HK-2 (cell line): ENCODE measurements at regions not wholly inside any gene's neighbourhood (a gene's known extent, or its start where the extent isn't known, plus 50 kb on each side); places are given as distances from the start of the nearest gene placed in this dataset.

Experiments used
- DNase-seq: peaks from one replicate; pipeline ENCODE4 v3.0.0-alpha.2; 2018; ENCODE audit not compliant: unreplicated experiment

DNA sequence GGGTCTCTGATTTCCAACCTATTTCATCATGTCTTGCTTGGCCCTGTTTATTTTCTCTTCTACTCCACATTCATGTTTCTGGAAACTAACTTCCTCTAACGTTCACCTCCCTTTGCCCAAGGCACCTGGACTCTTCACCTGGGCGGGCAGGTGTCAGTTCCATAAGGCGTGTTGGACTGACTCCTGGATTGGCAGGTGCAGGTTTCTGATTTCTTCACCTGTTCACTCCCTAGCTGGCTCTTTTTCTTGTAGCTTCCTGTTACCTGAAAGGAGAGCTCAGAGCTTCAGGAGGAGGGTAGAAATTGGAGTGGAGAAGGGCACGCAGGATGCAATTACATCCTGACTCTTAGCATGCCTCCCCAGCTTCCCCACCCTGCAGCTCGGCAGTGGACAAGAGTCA is 350.8 kb upstream of the KLF3 start:
- DNase-seq, result no peak

DNA sequence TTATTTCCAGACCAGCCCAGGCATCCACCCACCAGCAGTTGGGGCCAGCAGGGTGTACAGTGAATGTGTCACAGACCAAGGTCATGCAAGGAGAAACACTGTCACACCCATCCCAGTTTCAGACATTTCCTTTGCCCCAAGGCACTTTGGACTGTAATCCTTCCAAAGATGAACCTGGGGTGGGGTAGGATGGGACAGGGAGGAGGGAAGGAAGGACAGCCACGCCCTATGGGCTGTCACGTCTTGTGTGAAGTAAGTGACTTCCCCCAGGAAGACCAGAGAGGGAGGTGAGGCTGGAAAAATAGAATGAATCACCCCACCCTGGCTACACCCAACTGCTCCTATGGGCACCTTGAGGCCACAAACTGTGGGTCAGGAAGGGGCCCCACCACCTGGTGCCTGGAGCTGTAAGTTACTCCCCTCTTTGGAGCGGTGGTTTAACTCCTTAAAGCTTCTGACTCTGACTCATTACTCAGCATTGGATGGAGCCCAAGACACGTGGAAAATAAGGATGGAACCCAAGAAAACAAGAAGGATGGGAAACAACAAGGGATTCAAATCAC is 349.9 kb upstream of the KLF3 start:
- no peak for DNase-seq

DNA sequence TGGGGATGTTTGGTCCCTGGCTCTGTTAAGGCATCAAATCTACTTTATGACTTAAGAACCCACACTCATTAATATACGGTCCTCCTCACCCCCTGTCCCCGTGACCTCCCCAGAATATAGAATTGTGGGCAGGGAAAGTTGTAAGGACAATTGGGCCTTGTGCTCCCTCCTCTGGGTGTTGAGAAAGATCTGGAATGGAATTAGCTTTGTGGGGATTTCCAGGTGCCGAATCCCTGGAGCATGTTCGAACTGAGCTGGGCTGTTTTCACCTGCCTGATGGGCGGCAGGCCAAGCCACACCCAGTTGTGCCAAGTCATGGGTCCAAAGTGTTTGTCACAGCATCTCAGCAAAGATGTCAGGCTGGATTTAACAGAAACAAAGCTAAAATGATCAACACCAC is 349.3 kb upstream of the KLF3 start:
- DNase-seq, result no peak

DNA sequence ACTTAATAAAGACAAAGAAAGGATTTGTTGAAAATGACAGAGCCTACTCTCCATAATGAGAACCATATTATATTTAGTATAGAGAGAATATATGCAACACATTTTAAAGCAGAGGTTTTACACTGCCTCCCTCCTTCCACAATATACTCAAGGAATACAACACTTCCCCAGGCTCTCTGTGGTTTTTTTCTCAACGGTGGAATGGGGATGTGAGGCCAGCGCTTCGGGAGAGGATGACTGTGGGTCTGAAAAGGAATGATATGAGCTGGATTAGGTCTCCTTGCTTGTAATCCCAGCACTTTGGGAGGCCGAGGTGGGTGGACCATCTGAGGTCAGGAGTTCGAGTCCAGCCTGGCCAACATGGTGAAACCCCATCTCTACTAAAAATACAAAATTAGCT is 348.7 kb upstream of the KLF3 start:
- no peak for DNase-seq

GRCh38 chr4:38316045-38316444 is 348.0 kb upstream of the KLF3 start:
- DNase-seq, result no peak

GRCh38 chr4:38317041-38317674 is 346.8 kb upstream of the KLF3 start:
- no peak for DNase-seq

DNA sequence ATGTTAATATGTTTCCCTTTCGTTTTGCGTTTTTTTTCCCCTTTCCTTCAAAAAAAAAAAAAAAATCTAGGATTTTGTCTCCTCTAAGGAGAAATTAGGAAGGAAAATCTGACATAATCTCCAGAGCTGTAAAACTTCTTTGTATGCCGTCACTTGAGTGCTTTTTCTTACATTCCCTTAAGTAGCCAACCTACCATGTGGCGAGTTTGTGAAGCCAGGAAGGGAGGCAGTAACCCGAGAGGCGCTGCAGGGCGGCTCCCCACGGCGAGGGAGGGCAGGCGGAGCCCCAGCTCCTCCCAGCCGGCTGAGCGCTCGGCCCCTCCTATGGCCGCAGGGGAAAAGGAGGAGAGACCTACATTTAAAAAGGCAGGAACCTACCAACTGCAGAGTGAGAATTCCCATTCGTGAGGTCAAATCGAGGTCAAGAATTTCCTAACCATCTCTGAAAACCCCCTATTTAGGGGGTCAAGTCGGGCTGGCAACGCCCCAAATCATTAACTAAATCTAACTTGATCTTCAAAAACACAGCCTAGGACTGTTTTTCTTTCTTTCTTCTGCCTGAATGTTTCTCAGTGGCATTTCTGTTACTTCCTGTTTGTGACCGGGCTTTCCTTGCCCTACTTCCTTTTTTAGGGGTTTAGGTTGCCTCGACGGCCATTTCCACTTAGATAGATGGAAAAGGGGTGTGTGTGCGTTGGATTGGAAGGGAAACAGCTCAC is 345.1 kb upstream of the KLF3 start:
- peak; percentile 91 for DNase-seq

- DNase-seq, result peak; percentile 98
Observed at GRCh38 chr4:38319456-38320342, 344.3 kb upstream of the KLF3 start.

GRCh38 chr4:38320343-38320695 is 343.7 kb upstream of the KLF3 start:
- DNase-seq, result no peak

GRCh38 chr4:38320833-38321232 is 343.2 kb upstream of the KLF3 start:
- DNase-seq, result no peak

GRCh38 chr4:38322714-38323113 is 341.3 kb upstream of the KLF3 start:
- peak; percentile 33 for DNase-seq

DNA sequence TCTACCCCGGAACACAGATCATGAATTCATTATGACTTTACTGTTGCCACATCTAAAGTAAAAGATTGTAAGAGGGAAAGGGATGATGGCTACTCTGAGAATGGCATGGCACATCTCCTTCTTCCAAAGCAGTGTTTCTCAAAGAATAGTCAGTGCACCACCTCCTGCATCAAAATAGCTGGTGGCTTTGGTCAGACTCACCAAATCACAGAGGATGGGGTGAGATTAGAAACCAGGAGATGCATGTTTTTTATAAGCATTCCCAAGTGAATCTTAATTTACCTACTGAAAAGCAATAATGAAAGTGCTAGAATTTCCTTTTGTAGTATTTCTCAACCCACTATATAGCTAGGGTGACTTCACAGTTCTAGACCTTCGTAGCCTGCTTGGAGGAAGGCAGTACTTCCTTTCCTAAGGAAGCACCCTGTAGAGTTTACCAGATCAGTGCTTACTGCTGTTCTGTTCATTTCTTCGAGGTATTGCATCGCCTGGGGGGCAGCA is 340.8 kb upstream of the KLF3 start:
- no peak for DNase-seq

GRCh38 chr4:38324861-38325628 is 339.0 kb upstream of the KLF3 start:
- no peak for DNase-seq

DNA sequence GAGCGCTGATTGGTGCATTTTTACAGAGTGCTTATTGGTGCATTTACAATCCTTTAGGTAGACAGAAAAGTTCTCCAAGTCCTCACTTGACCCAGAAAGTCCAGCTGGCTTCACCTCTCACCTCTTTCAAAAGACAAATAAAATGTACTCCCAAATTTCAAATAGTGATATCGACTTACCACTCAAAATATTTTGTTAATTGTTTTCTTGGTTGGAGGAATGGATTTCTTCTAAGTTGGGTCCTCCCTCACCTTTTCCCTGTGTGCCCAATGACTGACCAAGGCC is 338.4 kb upstream of the KLF3 start:
- DNase-seq, result no peak

DNA sequence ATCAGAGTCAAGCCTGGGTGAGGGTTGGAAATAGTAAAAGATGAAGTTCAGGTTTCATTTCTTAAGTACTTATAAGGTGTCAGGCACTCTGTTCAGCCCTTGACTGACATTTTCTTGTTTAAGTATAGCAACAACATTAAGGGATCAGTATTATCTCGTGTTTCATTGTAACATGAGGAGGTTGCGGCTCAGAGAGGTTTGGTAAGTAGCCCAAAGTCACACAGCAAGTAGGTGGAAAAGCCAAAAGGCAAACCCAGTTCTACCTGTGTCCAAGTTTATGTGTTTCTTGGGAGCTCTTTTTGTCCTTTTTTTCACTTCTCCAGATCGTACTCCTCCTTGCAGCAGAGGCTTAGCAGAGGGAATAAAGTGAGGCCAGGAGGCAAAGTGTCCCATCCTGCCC is 337.5 kb upstream of the KLF3 start:
- DNase-seq, result no peak

- no peak for DNase-seq
Observed at GRCh38 chr4:38327174-38327573, 336.8 kb upstream of the KLF3 start.

- no peak for DNase-seq
Observed at GRCh38 chr4:38328989-38329729, 334.8 kb upstream of the KLF3 start.

DNA sequence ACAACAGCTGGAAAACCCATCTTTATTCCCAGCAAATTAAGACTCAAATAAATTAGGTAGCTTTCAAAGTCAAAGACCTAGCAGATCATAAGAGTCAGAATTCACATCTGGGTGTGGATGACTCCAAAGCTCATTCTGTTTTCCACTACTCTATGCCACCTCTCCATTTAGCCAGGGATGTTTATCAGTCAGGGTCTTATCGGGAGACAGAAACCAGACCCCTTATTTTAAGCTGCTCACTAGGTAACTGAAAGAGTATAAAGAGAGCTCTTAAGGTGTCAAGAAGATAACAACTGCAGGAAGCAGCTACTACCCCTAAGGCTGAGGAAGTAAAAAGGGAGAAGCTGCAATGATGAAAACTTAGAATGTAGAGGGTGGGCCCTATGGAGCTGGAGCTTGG is 333.7 kb upstream of the KLF3 start:
- DNase-seq, result no peak

- no peak for DNase-seq
Observed at GRCh38 chr4:38330936-38331335, 333.1 kb upstream of the KLF3 start.

- no peak for DNase-seq
Observed at GRCh38 chr4:38332699-38333098, 331.3 kb upstream of the KLF3 start.

GRCh38 chr4:38333219-38333618 is 330.8 kb upstream of the KLF3 start:
- DNase-seq, result no peak
